ENCODE measurements at regions not wholly inside any gene's neighbourhood (a gene's known extent, or its start where the extent isn't known, plus 50 kb on each side); places are given as distances from the start of the nearest gene placed in this dataset.

DNA sequence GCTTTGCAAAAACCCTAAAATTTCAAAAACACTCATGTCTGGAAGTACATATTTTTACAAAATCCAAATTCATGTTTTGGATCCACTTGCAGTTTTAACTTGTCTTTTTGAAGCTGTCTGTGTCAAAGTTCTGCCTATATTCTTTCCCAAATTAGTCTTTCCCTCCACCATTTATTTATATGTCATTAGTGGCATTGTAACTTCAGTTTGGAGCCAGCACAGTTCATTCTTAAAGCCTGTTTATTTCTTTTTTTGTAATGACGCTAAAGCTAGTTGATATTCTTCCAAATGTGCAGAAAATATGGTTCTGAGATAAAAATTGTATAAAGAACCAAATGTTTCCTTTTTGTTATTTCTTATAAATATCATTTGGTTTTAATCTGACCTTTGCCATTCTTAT lies 2039.3 kb downstream of the OLFM4 start:
- TF ChIP-seq, protein P1, sequence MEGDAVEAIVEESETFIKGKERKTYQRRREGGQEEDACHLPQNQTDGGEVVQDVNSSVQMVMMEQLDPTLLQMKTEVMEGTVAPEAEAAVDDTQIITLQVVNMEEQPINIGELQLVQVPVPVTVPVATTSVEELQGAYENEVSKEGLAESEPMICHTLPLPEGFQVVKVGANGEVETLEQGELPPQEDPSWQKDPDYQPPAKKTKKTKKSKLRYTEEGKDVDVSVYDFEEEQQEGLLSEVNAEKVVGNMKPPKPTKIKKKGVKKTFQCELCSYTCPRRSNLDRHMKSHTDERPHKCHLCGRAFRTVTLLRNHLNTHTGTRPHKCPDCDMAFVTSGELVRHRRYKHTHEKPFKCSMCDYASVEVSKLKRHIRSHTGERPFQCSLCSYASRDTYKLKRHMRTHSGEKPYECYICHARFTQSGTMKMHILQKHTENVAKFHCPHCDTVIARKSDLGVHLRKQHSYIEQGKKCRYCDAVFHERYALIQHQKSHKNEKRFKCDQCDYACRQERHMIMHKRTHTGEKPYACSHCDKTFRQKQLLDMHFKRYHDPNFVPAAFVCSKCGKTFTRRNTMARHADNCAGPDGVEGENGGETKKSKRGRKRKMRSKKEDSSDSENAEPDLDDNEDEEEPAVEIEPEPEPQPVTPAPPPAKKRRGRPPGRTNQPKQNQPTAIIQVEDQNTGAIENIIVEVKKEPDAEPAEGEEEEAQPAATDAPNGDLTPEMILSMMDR (IDR thresholded peaks at IDR 0.05; ENCODE audit: low read depth, low read length, missing input control), result no peak
- TF ChIP-seq, protein P2, sequence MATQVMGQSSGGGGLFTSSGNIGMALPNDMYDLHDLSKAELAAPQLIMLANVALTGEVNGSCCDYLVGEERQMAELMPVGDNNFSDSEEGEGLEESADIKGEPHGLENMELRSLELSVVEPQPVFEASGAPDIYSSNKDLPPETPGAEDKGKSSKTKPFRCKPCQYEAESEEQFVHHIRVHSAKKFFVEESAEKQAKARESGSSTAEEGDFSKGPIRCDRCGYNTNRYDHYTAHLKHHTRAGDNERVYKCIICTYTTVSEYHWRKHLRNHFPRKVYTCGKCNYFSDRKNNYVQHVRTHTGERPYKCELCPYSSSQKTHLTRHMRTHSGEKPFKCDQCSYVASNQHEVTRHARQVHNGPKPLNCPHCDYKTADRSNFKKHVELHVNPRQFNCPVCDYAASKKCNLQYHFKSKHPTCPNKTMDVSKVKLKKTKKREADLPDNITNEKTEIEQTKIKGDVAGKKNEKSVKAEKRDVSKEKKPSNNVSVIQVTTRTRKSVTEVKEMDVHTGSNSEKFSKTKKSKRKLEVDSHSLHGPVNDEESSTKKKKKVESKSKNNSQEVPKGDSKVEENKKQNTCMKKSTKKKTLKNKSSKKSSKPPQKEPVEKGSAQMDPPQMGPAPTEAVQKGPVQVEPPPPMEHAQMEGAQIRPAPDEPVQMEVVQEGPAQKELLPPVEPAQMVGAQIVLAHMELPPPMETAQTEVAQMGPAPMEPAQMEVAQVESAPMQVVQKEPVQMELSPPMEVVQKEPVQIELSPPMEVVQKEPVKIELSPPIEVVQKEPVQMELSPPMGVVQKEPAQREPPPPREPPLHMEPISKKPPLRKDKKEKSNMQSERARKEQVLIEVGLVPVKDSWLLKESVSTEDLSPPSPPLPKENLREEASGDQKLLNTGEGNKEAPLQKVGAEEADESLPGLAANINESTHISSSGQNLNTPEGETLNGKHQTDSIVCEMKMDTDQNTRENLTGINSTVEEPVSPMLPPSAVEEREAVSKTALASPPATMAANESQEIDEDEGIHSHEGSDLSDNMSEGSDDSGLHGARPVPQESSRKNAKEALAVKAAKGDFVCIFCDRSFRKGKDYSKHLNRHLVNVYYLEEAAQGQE (IDR thresholded peaks at IDR 0.05), result no peak
- TF ChIP-seq SP1 (IDR thresholded peaks at IDR 0.05) (no peak), YY1 (IDR thresholded peaks at IDR 0.05) (no peak)
